HepG2 (cell line): ENCODE measurements at regions not wholly inside any gene's neighbourhood (a gene's known extent, or its start where the extent isn't known, plus 50 kb on each side); places are given as distances from the start of the nearest gene placed in this dataset.

ENCODE experiments used
- CENPX ChIP-seq: sonication (generic); formaldehyde crosslinking; IDR thresholded peaks from 2 replicates; pipeline ENCODE4 v1.9.0; 2021; ENCODE audit warnings: mild to moderate bottlenecking, missing genetic modification reagents, moderate library complexity
- CHCHD3 ChIP-seq: sonication (generic); formaldehyde crosslinking; IDR thresholded peaks from 2 replicates; pipeline ENCODE4 v1.8.0; 2022; ENCODE audit warnings: mild to moderate bottlenecking, missing genetic modification reagents, moderate library complexity
- PAWR ChIP-seq: sonication (generic); formaldehyde crosslinking; IDR thresholded peaks from 2 replicates; pipeline ENCODE4 v1.4.0; 2020; ENCODE audit warnings: missing genetic modification reagents, mild to moderate bottlenecking, borderline replicate concordance
- PCBP1 ChIP-seq: fragments of 200-400 bp; formaldehyde crosslinking; IDR thresholded peaks from 2 replicates; pipeline ENCODE4 v1.6.1; 2017; ENCODE audit warnings: mild to moderate bottlenecking, low read depth, low read length, borderline replicate concordance
- SALL1 ChIP-seq: sonication (generic); formaldehyde crosslinking; IDR thresholded peaks from 2 replicates; pipeline ENCODE4 v1.8.0; 2022; ENCODE audit warnings: mild to moderate bottlenecking, missing genetic modification reagents
- TBP ChIP-seq: sonication (generic); formaldehyde crosslinking; IDR thresholded peaks from 2 replicates; pipeline ENCODE4 v1.5.0; 2020; ENCODE audit warnings: missing genetic modification reagents
- ZNF121 ChIP-seq: sonication (generic); formaldehyde crosslinking; IDR thresholded peaks from 2 replicates; pipeline ENCODE4 v1.5.0; 2020; ENCODE audit warnings: mild to moderate bottlenecking, missing genetic modification reagents
- ZNF124 ChIP-seq: sonication (generic); formaldehyde crosslinking; IDR thresholded peaks from 2 replicates; pipeline ENCODE4 v1.4.0; 2020; ENCODE audit warnings: missing genetic modification reagents
- ZNF20 ChIP-seq: sonication (generic); formaldehyde crosslinking; IDR thresholded peaks from 2 replicates; pipeline ENCODE4 v1.4.0; 2020; ENCODE audit warnings: mild to moderate bottlenecking, moderate library complexity, missing genetic modification reagents
- ZNF264 ChIP-seq: sonication (generic); formaldehyde crosslinking; IDR thresholded peaks from 2 replicates; pipeline ENCODE4 v1.4.0; 2020; ENCODE audit warnings: missing genetic modification reagents
- ZNF446 ChIP-seq: sonication (generic); formaldehyde crosslinking; IDR thresholded peaks from 2 replicates; pipeline ENCODE4 v1.5.0; 2020; ENCODE audit warnings: mild to moderate bottlenecking, missing genetic modification reagents
- ZNF557 ChIP-seq: sonication (generic); formaldehyde crosslinking; IDR thresholded peaks from 2 replicates; pipeline ENCODE4 v1.4.0; 2020; ENCODE audit warnings: missing genetic modification reagents
- ZNF598 ChIP-seq: sonication (generic); formaldehyde crosslinking; IDR thresholded peaks from 2 replicates; pipeline ENCODE4 v1.5.1; 2020; ENCODE audit warnings: mild to moderate bottlenecking, missing genetic modification reagents, borderline replicate concordance
- ZNF652 ChIP-seq: IDR thresholded peaks from 2 replicates; pipeline ENCODE4 v1.6.1; 2016; ENCODE audit warnings: low read depth, borderline replicate concordance
- ZNF7 ChIP-seq: IDR thresholded peaks from 2 replicates; pipeline ENCODE4 v1.6.1; 2016; ENCODE audit warnings: missing biosample characterization, missing genetic modification reagents
- ZNF713 ChIP-seq: sonication (generic); formaldehyde crosslinking; IDR thresholded peaks from 2 replicates; pipeline ENCODE4 v1.4.0; 2020; ENCODE audit warnings: mild to moderate bottlenecking, missing genetic modification reagents
- TF ChIP-seq, protein P1 (sequence below): sonication (generic); formaldehyde crosslinking; IDR thresholded peaks from 2 replicates; pipeline ENCODE4 v1.5.0; 2020; ENCODE audit warnings: missing genetic modification reagents
- TF ChIP-seq, protein P2 (sequence below): sonication (generic); formaldehyde crosslinking; IDR thresholded peaks from 2 replicates; pipeline ENCODE4 v1.4.0; 2020; ENCODE audit warnings: low read depth, mild to moderate bottlenecking, missing genetic modification reagents
- TF ChIP-seq, protein P3 (sequence below): sonication (generic); formaldehyde crosslinking; conservative IDR thresholded peaks from 2 replicates; pipeline ENCODE4 v1.4.0; 2020; ENCODE audit warnings: missing genetic modification reagents
- TF ChIP-seq, protein P4 (sequence below), 2 experiments: sonication (generic) in 1 of 2; formaldehyde crosslinking in 1 of 2; IDR thresholded peaks; 2 replicates each; pipeline versions ENCODE4 v1.4.0 to v1.6.1; 2018 to 2020; ENCODE audit warnings: missing genetic modification reagents in 2 of 2, borderline replicate concordance in 1 of 2, low read depth in 1 of 2, mild to moderate bottlenecking in 1 of 2, missing biosample characterization in 1 of 2
- TF ChIP-seq, protein P5 (sequence below): sonication (generic); formaldehyde crosslinking; IDR thresholded peaks from 2 replicates; pipeline ENCODE4 v1.5.0; 2020; ENCODE audit warnings: mild to moderate bottlenecking, missing genetic modification reagents
- TF ChIP-seq, protein P6 (sequence below): sonication (generic); formaldehyde crosslinking; IDR thresholded peaks from 2 replicates; pipeline ENCODE4 v1.5.1; 2020; ENCODE audit warnings: mild to moderate bottlenecking, missing genetic modification reagents, borderline replicate concordance

DNA sequence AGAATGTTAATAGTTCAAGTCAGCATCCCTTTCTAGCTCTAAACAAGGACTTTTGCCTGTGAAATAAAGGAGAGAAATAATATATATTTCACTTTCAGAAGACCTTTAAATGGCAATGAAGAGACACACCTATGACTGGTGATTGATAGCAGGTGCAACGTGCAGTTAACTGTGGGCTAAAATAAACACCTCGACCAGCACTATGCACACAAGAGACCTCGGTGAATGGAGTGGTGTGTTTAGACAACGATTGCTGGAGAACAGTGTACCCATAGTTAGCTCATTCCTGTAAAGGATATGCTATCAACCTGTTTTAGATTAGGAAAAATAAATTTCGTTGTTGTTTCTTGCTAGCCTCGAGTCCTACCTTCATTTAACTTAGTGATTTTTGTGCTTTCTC lies 143.4 kb downstream of the NR4A2 start (continued):
- TF ChIP-seq, protein P1, sequence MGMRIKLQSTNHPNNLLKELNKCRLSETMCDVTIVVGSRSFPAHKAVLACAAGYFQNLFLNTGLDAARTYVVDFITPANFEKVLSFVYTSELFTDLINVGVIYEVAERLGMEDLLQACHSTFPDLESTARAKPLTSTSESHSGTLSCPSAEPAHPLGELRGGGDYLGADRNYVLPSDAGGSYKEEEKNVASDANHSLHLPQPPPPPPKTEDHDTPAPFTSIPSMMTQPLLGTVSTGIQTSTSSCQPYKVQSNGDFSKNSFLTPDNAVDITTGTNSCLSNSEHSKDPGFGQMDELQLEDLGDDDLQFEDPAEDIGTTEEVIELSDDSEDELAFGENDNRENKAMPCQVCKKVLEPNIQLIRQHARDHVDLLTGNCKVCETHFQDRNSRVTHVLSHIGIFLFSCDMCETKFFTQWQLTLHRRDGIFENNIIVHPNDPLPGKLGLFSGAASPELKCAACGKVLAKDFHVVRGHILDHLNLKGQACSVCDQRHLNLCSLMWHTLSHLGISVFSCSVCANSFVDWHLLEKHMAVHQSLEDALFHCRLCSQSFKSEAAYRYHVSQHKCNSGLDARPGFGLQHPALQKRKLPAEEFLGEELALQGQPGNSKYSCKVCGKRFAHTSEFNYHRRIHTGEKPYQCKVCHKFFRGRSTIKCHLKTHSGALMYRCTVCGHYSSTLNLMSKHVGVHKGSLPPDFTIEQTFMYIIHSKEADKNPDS (CRISPR knock-in tag): no peak
- TF ChIP-seq CHCHD3 (CRISPR knock-in tag): no peak
- TF ChIP-seq CENPX (CRISPR knock-in tag): no peak
- TF ChIP-seq, protein P2, sequence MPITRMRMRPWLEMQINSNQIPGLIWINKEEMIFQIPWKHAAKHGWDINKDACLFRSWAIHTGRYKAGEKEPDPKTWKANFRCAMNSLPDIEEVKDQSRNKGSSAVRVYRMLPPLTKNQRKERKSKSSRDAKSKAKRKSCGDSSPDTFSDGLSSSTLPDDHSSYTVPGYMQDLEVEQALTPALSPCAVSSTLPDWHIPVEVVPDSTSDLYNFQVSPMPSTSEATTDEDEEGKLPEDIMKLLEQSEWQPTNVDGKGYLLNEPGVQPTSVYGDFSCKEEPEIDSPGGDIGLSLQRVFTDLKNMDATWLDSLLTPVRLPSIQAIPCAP (CRISPR knock-in tag): no peak
- TF ChIP-seq ZNF121: no peak
- TF ChIP-seq ZNF598 (CRISPR knock-in tag): no peak
- TF ChIP-seq ZNF124 (CRISPR knock-in tag): no peak
- TF ChIP-seq ZNF264 (CRISPR knock-in tag): no peak
- no peak for TF ChIP-seq ZNF7 (CRISPR knock-in tag)
- TF ChIP-seq SALL1 (CRISPR knock-in tag): peak; percentile 30; the same call in 1 of the 2 replicates
- TF ChIP-seq, protein P3, sequence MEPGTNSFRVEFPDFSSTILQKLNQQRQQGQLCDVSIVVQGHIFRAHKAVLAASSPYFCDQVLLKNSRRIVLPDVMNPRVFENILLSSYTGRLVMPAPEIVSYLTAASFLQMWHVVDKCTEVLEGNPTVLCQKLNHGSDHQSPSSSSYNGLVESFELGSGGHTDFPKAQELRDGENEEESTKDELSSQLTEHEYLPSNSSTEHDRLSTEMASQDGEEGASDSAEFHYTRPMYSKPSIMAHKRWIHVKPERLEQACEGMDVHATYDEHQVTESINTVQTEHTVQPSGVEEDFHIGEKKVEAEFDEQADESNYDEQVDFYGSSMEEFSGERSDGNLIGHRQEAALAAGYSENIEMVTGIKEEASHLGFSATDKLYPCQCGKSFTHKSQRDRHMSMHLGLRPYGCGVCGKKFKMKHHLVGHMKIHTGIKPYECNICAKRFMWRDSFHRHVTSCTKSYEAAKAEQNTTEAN (CRISPR knock-in tag): no peak
- TF ChIP-seq, protein P4, sequence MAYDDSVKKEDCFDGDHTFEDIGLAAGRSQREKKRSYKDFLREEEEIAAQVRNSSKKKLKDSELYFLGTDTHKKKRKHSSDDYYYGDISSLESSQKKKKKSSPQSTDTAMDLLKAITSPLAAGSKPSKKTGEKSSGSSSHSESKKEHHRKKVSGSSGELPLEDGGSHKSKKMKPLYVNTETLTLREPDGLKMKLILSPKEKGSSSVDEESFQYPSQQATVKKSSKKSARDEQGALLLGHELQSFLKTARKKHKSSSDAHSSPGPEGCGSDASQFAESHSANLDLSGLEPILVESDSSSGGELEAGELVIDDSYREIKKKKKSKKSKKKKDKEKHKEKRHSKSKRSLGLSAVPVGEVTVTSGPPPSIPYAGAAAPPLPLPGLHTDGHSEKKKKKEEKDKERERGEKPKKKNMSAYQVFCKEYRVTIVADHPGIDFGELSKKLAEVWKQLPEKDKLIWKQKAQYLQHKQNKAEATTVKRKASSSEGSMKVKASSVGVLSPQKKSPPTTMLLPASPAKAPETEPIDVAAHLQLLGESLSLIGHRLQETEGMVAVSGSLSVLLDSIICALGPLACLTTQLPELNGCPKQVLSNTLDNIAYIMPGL (CRISPR knock-in tag; IDR thresholded peaks at IDR 0.05; ENCODE audit: borderline replicate concordance in 1 of 2, low read depth in 1 of 2): no peak
- no peak for TF ChIP-seq PAWR (CRISPR knock-in tag)
- TF ChIP-seq ZNF446 (CRISPR knock-in tag): no peak
- no peak for TF ChIP-seq ZNF557 (CRISPR knock-in tag)
- TF ChIP-seq ZNF713: no peak
- no peak for TF ChIP-seq ZNF652
- no peak for TF ChIP-seq PCBP1
- no peak for TF ChIP-seq ZNF20 (CRISPR knock-in tag)
- TF ChIP-seq, protein P5, sequence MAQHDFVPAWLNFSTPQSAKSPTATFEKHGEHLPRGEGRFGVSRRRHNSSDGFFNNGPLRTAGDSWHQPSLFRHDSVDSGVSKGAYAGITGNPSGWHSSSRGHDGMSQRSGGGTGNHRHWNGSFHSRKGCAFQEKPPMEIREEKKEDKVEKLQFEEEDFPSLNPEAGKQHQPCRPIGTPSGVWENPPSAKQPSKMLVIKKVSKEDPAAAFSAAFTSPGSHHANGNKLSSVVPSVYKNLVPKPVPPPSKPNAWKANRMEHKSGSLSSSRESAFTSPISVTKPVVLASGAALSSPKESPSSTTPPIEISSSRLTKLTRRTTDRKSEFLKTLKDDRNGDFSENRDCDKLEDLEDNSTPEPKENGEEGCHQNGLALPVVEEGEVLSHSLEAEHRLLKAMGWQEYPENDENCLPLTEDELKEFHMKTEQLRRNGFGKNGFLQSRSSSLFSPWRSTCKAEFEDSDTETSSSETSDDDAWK: no peak
- TF ChIP-seq, protein P6, sequence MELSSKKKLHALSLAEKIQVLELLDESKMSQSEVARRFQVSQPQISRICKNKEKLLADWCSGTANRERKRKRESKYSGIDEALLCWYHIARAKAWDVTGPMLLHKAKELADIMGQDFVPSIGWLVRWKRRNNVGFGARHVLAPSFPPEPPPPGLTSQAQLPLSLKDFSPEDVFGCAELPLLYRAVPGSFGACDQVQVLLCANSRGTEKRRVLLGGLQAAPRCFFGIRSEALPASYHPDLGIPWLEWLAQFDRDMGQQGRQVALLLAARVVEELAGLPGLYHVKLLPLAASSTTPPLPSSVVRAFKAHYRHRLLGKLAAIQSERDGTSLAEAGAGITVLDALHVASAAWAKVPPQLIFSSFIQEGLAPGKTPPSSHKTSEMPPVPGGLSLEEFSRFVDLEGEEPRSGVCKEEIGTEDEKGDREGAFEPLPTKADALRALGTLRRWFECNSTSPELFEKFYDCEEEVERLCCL: no peak
- no peak for TF ChIP-seq TBP (CRISPR knock-in tag)
